Astrocyte (in vitro differentiated cells and primary cell): ENCODE measurements at regions not wholly inside any gene's neighbourhood (a gene's known extent, or its start where the extent isn't known, plus 50 kb on each side); places are given as distances from the start of the nearest gene placed in this dataset.
A peak's percentile ranks its signal among the peaks of the same experiment; 100 is the strongest.

Source experiments
- DNase-seq: peaks from one replicate; pipeline ENCODE4 v3.0.0-alpha.2; 2010; ENCODE audit warnings: low read depth
- FAIRE-seq: peaks from 2 replicates; lab custom pipeline; 2011; peaks lifted over from hg19 to GRCh38; lab: Jason Lieb, UNC
- H2AFZ ChIP-seq: 2 replicates; pipeline ENCODE4 v1.6.0; 2012; ENCODE audit warnings: low read depth, low read length, inconsistent platforms
- H3K27ac ChIP-seq: 2 replicates; pipeline ENCODE4 v1.5.1; 2011; ENCODE audit warnings: low read depth, low read length, inconsistent platforms
- H3K27me3 ChIP-seq: 2 replicates; pipeline ENCODE4 v1.6.0; 2011; ENCODE audit warnings: low read length, inconsistent platforms; ENCODE audit not compliant: insufficient read depth
- H3K36me3 ChIP-seq: 2 replicates; pipeline ENCODE4 v1.5.1; 2011; ENCODE audit warnings: low read length, inconsistent platforms; ENCODE audit not compliant: insufficient read depth
- H3K4me1 ChIP-seq: 2 replicates; pipeline ENCODE4 v1.5.1; 2011; ENCODE audit warnings: low read length, inconsistent platforms; ENCODE audit not compliant: insufficient read depth
- H3K4me2 ChIP-seq: 2 replicates; pipeline ENCODE4 v1.6.0; 2012; ENCODE audit warnings: low read length, inconsistent platforms
- H3K4me3 ChIP-seq: 2 replicates; pipeline ENCODE4 v1.5.1; 2011; ENCODE audit warnings: low read depth, mild to moderate bottlenecking, low read length, inconsistent platforms; ENCODE audit not compliant: insufficient read depth
- H3K79me2 ChIP-seq: 2 replicates; pipeline ENCODE4 v1.6.0; 2012; ENCODE audit warnings: mild to moderate bottlenecking, low read length, inconsistent platforms; ENCODE audit not compliant: insufficient read depth
- H3K9ac ChIP-seq: 2 replicates; pipeline ENCODE4 v1.6.0; 2012; ENCODE audit warnings: mild to moderate bottlenecking, low read length, inconsistent platforms
- H3K9me3 ChIP-seq: 2 replicates; pipeline ENCODE4 v1.5.1; 2012; ENCODE audit warnings: low read depth, mild to moderate bottlenecking, low read length, inconsistent platforms; ENCODE audit not compliant: insufficient read depth
- H4K20me1 ChIP-seq: 2 replicates; pipeline ENCODE4 v1.6.0; 2012; ENCODE audit warnings: low read length, inconsistent platforms; ENCODE audit not compliant: insufficient read depth
- H3K27ac Mint-ChIP-seq: one replicate; pipeline ENCODE4 v1.8.0; 2021; ENCODE audit warnings: mild to moderate bottlenecking, mixed read lengths; ENCODE audit not compliant: unreplicated experiment
- H3K27me3 Mint-ChIP-seq: one replicate; pipeline ENCODE4 v1.8.0; 2021; ENCODE audit warnings: low read depth, mixed read lengths; ENCODE audit not compliant: unreplicated experiment
- H3K36me3 Mint-ChIP-seq: one replicate; pipeline ENCODE4 v1.8.0; 2021; ENCODE audit warnings: low read depth, mixed read lengths; ENCODE audit not compliant: unreplicated experiment
- H3K4me1 Mint-ChIP-seq: one replicate; pipeline ENCODE4 v1.8.0; 2021; ENCODE audit warnings: low read depth, mixed read lengths; ENCODE audit not compliant: unreplicated experiment
- H3K4me3 Mint-ChIP-seq: one replicate; pipeline ENCODE4 v1.8.0; 2021; ENCODE audit warnings: mild to moderate bottlenecking, moderate library complexity, mixed read lengths; ENCODE audit not compliant: unreplicated experiment
- H3K9me3 Mint-ChIP-seq: one replicate; pipeline ENCODE4 v1.8.0; 2021; ENCODE audit warnings: mild to moderate bottlenecking, mixed read lengths; ENCODE audit not compliant: unreplicated experiment
- CTCF ChIP-seq: IDR thresholded peaks from 2 replicates; pipeline ENCODE4 v1.5.1; 2011; ENCODE audit warnings: low read depth, mild to moderate bottlenecking, inconsistent platforms, low read length, moderate library complexity; ENCODE audit not compliant: insufficient read depth
- EZH2 ChIP-seq: IDR thresholded peaks from 2 replicates; pipeline ENCODE4 v1.6.1; 2012; ENCODE audit warnings: mild to moderate bottlenecking, low read length, inconsistent platforms; ENCODE audit not compliant: insufficient read depth

- Mint-ChIP-seq H3K4me3 (no peak overlapping the region), H3K4me1 (peaks cover 52% of the 10 kb centered on the region), H3K27me3 (no peaks in the 10 kb centered on the region), H3K27ac (peak overlapping the region; percentile 97), H3K9me3 (no peaks in the 10 kb centered on the region), H3K36me3 (peaks cover 3% of the 10 kb centered on the region)
- Histone ChIP-seq H3K4me1 (peaks cover 5% of the 10 kb centered on the region), H4K20me1 (no peaks in the 10 kb centered on the region), H3K9ac (no peak overlapping the region), H3K27me3 (no peaks in the 10 kb centered on the region), H2AFZ (no peak overlapping the region), H3K4me2 (peak overlapping the region; percentile 57), H3K4me3 (no peak overlapping the region), H3K36me3 (no peaks in the 10 kb centered on the region), H3K27ac (peak overlapping the region; percentile 38), H3K79me2 (no peaks in the 10 kb centered on the region), H3K9me3 (no peaks in the 10 kb centered on the region)
- TF ChIP-seq CTCF = no peak
- no peak for TF ChIP-seq EZH2
- peak; percentile 96 for FAIRE-seq
- peak; percentile 97 for DNase-seq
Measured at GRCh38 chr10:28217848-28218247, 85.0 kb downstream of the MPP7 start.

GRCh38 chr10:28215930-28216329, 86.9 kb downstream of the MPP7 start:
- no peaks in the 10 kb centered on the region for H3K27me3 Mint-ChIP-seq
- no peaks in the 10 kb centered on the region for H4K20me1 ChIP-seq
- no peak overlapping the region for H3K9ac ChIP-seq
- H3K79me2 ChIP-seq = no peaks in the 10 kb centered on the region
- FAIRE-seq (no peak), DNase-seq (no peak)
- peak overlapping the region; percentile 79 for H3K27ac Mint-ChIP-seq
- H3K36me3 Mint-ChIP-seq = peaks cover 3% of the 10 kb centered on the region
- no peak overlapping the region for H3K4me3 Mint-ChIP-seq
- H3K9me3 ChIP-seq = no peaks in the 10 kb centered on the region
- H3K4me1 ChIP-seq = peaks cover 5% of the 10 kb centered on the region
- no peaks in the 10 kb centered on the region for H3K27me3 ChIP-seq
- no peak overlapping the region for H3K4me2 ChIP-seq
- H3K36me3 ChIP-seq = no peaks in the 10 kb centered on the region
- peaks cover 45% of the 10 kb centered on the region for H3K4me1 Mint-ChIP-seq
- no peak overlapping the region for H3K27ac ChIP-seq
- H3K4me3 ChIP-seq = no peak overlapping the region
- no peaks in the 10 kb centered on the region for H3K9me3 Mint-ChIP-seq
- TF ChIP-seq EZH2 (no peak), CTCF (no peak)
- no peak overlapping the region for H2AFZ ChIP-seq

GRCh38 chr10:28214219-28214618, 88.6 kb downstream of the MPP7 start:
- TF ChIP-seq EZH2 (no peak), CTCF (no peak)
- Mint-ChIP-seq H3K4me1 (peaks cover 38% of the 10 kb centered on the region), H3K4me3 (no peak overlapping the region), H3K36me3 (peaks cover 6% of the 10 kb centered on the region), H3K27me3 (no peaks in the 10 kb centered on the region), H3K27ac (no peak overlapping the region), H3K9me3 (no peaks in the 10 kb centered on the region)
- Histone ChIP-seq H3K79me2 (no peaks in the 10 kb centered on the region), H3K36me3 (no peaks in the 10 kb centered on the region), H3K9me3 (no peaks in the 10 kb centered on the region), H3K27ac (no peak overlapping the region), H4K20me1 (no peaks in the 10 kb centered on the region), H3K9ac (no peak overlapping the region), H2AFZ (no peak overlapping the region), H3K4me3 (no peak overlapping the region), H3K4me2 (no peak overlapping the region), H3K4me1 (peaks cover 5% of the 10 kb centered on the region), H3K27me3 (no peaks in the 10 kb centered on the region)
- DNase-seq (no peak), FAIRE-seq (no peak)
